CD4-positive, alpha-beta T cell (primary cell): ENCODE measurements at regions not wholly inside any gene's neighbourhood (a gene's known extent, or its start where the extent isn't known, plus 50 kb on each side); places are given as distances from the start of the nearest gene placed in this dataset.

Experiments
- ATAC-seq: fragments of 200-7000 bp; cut with Tn5 transposase; one replicate; pipeline ENCODE4 v1.10.0; 2022; ENCODE audit warnings: mild to moderate bottlenecking; ENCODE audit not compliant: poor library complexity
- CTCF ChIA-PET: fragments of 350-600 bp; sonication (Branson Sonifier 250); formaldehyde crosslinking; loops from one replicate; lab custom pipeline; 2021; ENCODE audit warnings: antibody characterized with exemption, inconsistent platforms; lab: Charles Lee
- POLR2A ChIA-PET: fragments of 350-600 bp; sonication (Branson Sonifier 250); formaldehyde crosslinking; loops from one replicate; lab custom pipeline; 2021; ENCODE audit warnings: antibody characterized with exemption, inconsistent platforms; lab: Charles Lee
- DNase-seq, 14 experiments: peaks; one replicate each; pipeline ENCODE4 v3.0.0-alpha.2; 2013 to 2020; ENCODE audit warnings: mixed read lengths in 2 of 14
- H3K27ac ChIP-seq, 2 donors: one replicate each; pipeline versions ENCODE4 v1.5.1 to v1.7.0; 2013; ENCODE audit warnings: low read length in 2 of 2, low read depth in 1 of 2, mild to moderate bottlenecking in 1 of 2
- H3K27me3 ChIP-seq, 2 experiments: 1 replicate in 1 of 2; 2 replicates in 1 of 2; pipeline versions ENCODE4 v1.6.1 to v1.7.0; 2013; ENCODE audit warnings: low read length in 2 of 2, control low read depth in 1 of 2, mild to moderate bottlenecking in 1 of 2, moderate library complexity in 1 of 2; ENCODE audit not compliant: insufficient read depth in 2 of 2, control insufficient read depth in 1 of 2
- H3K36me3 ChIP-seq: one replicate; pipeline ENCODE4 v1.6.1; 2013; ENCODE audit warnings: low read length, control low read depth; ENCODE audit not compliant: insufficient read depth
- H3K4me1 ChIP-seq: one replicate; pipeline ENCODE4 v1.6.1; 2013; ENCODE audit warnings: low read length, control low read depth; ENCODE audit not compliant: insufficient read depth
- H3K4me3 ChIP-seq: one replicate; pipeline ENCODE4 v1.5.1; 2013; ENCODE audit warnings: mild to moderate bottlenecking, low read length, moderate library complexity
- H3K9me3 ChIP-seq, 2 experiments: 1 replicate in 1 of 2; 2 replicates in 1 of 2; pipeline versions ENCODE4 v1.6.1 to v1.7.0; 2013; ENCODE audit warnings: low read length in 2 of 2, mild to moderate bottlenecking in 2 of 2, control low read depth in 1 of 2, moderate library complexity in 1 of 2; ENCODE audit not compliant: control insufficient read depth in 1 of 2, insufficient read depth in 1 of 2
- H3K27ac Mint-ChIP-seq: one replicate; pipeline ENCODE4 v1.8.0; 2020; ENCODE audit warnings: mixed read lengths
- H3K27me3 Mint-ChIP-seq: one replicate; pipeline ENCODE4 v1.8.0; 2021; ENCODE audit warnings: mixed read lengths
- H3K36me3 Mint-ChIP-seq: one replicate; pipeline ENCODE4 v1.8.0; 2021; ENCODE audit warnings: low read depth, mixed read lengths
- H3K4me1 Mint-ChIP-seq: one replicate; pipeline ENCODE4 v1.8.0; 2021; ENCODE audit warnings: low read depth, mixed read lengths
- H3K4me3 Mint-ChIP-seq: one replicate; pipeline ENCODE4 v1.8.0; 2020; ENCODE audit warnings: mild to moderate bottlenecking, mixed read lengths
- H3K9me3 Mint-ChIP-seq: one replicate; pipeline ENCODE4 v1.8.0; 2020; ENCODE audit warnings: mixed read lengths
- CTCF ChIP-seq: fragments of 200-600 bp; IDR thresholded peaks from one replicate; pipeline ENCODE4 v1.8.0; 2022; ENCODE audit warnings: antibody characterized with exemption, mild to moderate bottlenecking
- intact Hi-C, 2 experiments: fragments of 100-400 bp; cut with DNase I in 1 of 2; cut with micrococcal nuclease in 1 of 2; formaldehyde crosslinking; loops; one replicate each; pipeline versions ENCODE4 v1.15.1 to v1.9.0; 2023 to 2025; cut with DNase I, micrococcal nuclease

GRCh38 chr9:108012405-108012804, 522.8 kb upstream of the KLF4 start:
- Mint-ChIP-seq H3K4me1 (no peaks in the 10 kb centered on the region), H3K4me3 (no peak overlapping the region), H3K36me3 (no peaks in the 10 kb centered on the region), H3K9me3 (peaks cover 3% of the 10 kb centered on the region), H3K27ac (no peak overlapping the region), H3K27me3 (no peaks in the 10 kb centered on the region)
- ATAC-seq (no peak), DNase-seq (no peak)
- intact Hi-C loops: no loop called here
- ChIA-PET CTCF (no interaction called here), POLR2A (no interaction called here)
- no peak overlapping the region for H3K27ac ChIP-seq
- no peaks in the 10 kb centered on the region for H3K36me3 ChIP-seq
- H3K4me3 ChIP-seq: no peak overlapping the region
- H3K27me3 ChIP-seq: no peaks in the 10 kb centered on the region
- no peak for TF ChIP-seq CTCF
- peaks cover 0 to 4% of the 10 kb centered on the region in 2 experiments for H3K9me3 ChIP-seq
- H3K4me1 ChIP-seq: no peaks in the 10 kb centered on the region

GRCh38 chr9:108003526-108003925, 514.0 kb upstream of the KLF4 start:
- Mint-ChIP-seq H3K27ac (no peak overlapping the region), H3K4me1 (no peaks in the 10 kb centered on the region), H3K9me3 (peaks cover 3% of the 10 kb centered on the region), H3K4me3 (no peak overlapping the region), H3K36me3 (no peaks in the 10 kb centered on the region), H3K27me3 (no peaks in the 10 kb centered on the region)
- Histone ChIP-seq H3K4me3 (no peak overlapping the region), H3K27me3 (no peaks in the 10 kb centered on the region), H3K9me3 (peaks cover 0 to 3% of the 10 kb centered on the region in 2 experiments), H3K27ac (no peak overlapping the region), H3K36me3 (no peaks in the 10 kb centered on the region), H3K4me1 (no peaks in the 10 kb centered on the region)
- ChIA-PET CTCF (no interaction called here), POLR2A (no interaction called here)
- ATAC-seq (no peak), DNase-seq (no peak)
- intact Hi-C loops: no loop called here
- no peak for TF ChIP-seq CTCF

- Mint-ChIP-seq H3K27ac (no peak overlapping the region), H3K4me1 (no peaks in the 10 kb centered on the region), H3K36me3 (no peaks in the 10 kb centered on the region), H3K27me3 (no peaks in the 10 kb centered on the region), H3K4me3 (no peak overlapping the region), H3K9me3 (peaks cover 5% of the 10 kb centered on the region)
- ATAC-seq: no peak
- Histone ChIP-seq H3K9me3 (peaks cover 0 to 3% of the 10 kb centered on the region in 2 experiments), H3K36me3 (no peaks in the 10 kb centered on the region), H3K27me3 (no peaks in the 10 kb centered on the region), H3K4me1 (no peaks in the 10 kb centered on the region), H3K4me3 (no peak overlapping the region), H3K27ac (no peak overlapping the region)
- POLR2A ChIA-PET: no interaction called here
- DNase-seq: peak in 1 of 14 experiments; percentile 16
- intact Hi-C loops: no loop called here
- CTCF ChIA-PET: no interaction called here
- TF ChIP-seq CTCF: no peak
Measured at GRCh38 chr9:108002371-108002956, 512.9 kb upstream of the KLF4 start.
